DOHH2 (cell line): ENCODE measurements at regions not wholly inside any gene's neighbourhood (a gene's known extent, or its start where the extent isn't known, plus 50 kb on each side); places are given as distances from the start of the nearest gene placed in this dataset.

Experiments used
- CTCF ChIP-seq: fragments of 200-600 bp; sonication (generic); IDR thresholded peaks from one replicate; pipeline ENCODE4 v1.5.1; 2014; ENCODE audit warnings: antibody characterized with exemption, mild to moderate bottlenecking, low read depth, low read length; ENCODE audit not compliant: poor library complexity, severe bottlenecking
- EZH2phosphoT487 ChIP-seq: fragments of 200-600 bp; sonication (generic); IDR thresholded peaks from 2 replicates; pipeline ENCODE4 v1.6.1; 2017; ENCODE audit warnings: borderline replicate concordance, mild to moderate bottlenecking, antibody characterized with exemption, low read length, moderate library complexity, mixed read lengths

DNA sequence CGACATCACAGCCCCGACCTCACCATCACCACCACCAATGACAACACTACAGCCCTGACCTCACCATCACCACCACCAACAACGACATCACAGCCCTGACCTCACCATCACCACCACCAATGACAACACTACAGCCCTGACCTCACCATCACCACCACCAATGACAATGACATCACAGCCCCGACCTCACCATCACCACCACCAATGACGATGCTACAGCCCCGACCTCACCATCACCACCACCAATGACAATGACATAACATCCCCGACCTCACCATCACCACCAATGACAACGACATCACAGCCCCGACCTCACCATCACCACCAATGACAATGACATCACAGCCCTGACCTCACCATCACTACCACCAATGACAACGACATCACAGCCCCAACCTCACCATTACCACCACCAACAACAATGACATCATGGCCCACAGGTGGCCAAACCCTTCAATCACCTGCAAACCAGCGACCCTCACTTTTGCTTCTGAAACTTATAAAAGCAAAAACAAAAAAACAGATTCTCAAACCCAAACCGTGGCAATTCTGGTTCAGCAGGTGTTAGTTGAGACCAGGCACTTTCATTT is 70.7 kb upstream of the TMEM18 start:
- TF ChIP-seq CTCF: no peak
- TF ChIP-seq EZH2phosphoT487: no peak
